A204.1 (cell line): ENCODE measurements at regions not wholly inside any gene's neighbourhood (a gene's known extent, or its start where the extent isn't known, plus 50 kb on each side); places are given as distances from the start of the nearest gene placed in this dataset.
"Not testable (repeated sequence)": the region's sequence is repeated elsewhere in the genome, so short reads cannot be mapped to it uniquely, and the experiment has no call there.

ENCODE experiments used
- FAIRE-seq: peaks from 2 replicates; lab custom pipeline; 2012; peaks lifted over from hg19 to GRCh38; lab: Jason Lieb, UNC

DNA sequence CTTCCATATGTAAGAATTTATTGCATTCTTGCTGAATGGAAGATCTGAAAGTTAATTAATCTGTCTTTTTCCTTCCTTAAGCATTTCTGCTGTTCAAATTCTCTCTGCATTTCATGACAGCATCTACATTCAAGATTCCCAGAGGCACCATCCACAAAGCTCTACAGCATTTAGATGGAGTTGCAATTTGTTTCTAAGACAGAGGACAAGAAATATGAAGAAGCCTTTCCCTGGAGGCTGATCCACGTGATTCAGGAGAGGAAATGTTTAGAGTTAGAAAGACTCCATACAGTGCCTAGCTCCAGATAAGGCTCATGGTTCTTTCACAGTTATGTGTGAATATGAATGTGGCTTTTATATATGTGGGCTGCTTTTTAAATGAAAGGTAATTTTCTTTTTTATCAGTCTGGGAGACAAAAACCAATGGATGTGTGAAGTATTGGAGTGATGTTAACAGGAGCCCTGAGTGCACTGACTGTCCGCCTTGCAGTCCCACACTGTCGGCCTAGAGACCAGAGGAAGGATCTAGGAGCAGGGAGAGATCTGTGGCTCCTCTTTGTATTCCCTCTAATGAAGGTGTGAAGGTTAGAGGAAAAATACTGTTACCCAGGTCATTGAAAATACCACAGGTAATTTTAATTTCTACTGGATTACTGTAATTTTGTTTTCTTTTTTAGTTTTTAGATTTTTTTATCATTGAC, 686.6 kb upstream of the GJE1 start:
- no peak for FAIRE-seq

DNA sequence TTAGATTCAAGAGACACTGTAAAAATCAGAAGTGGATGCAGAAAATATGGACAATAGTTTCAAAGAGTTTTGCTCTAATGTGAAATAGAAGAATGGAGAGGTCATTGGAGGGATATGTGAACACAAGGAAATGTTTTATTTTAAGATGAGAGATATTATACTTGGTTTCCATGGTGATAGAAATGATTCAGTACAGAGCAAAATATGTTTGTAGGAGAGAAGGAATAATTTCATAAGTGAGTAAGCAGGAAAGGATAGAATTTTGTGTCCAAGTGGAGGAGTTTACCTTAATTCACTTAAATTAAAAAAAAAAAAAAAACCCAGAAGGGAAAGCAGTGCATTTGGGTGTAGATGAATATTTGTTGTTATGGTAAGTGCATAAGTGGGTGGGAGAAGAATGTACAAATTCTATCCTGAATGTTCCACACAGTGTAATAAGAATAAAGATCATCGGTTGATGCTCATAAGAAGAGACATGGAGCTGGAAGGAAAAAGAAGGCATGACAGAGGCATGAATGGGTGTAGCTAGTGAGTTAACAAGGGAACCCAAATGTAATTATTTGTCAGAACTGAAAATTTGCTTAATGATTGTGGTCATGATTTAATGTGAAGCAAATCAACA, 688.9 kb upstream of the GJE1 start:
- FAIRE-seq = no peak

DNA sequence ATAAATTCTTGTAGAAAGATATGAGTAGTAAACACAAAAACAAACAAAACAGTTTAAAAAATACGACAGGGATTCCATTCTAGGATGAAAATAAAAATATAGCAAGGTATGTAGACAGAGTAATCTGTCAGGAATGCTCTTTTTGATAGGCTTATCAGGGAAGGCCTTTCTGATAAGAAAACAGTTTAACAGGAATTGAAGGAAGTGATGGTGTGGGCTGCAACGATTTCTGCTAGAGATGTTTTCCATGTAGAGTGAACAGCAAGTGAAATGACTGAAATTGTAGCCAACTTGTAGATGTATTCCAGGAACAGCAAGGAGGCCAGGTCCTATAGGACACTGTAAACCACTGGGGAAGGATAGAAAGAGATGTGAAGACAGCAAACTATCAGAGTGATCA, 689.7 kb upstream of the GJE1 start:
- FAIRE-seq = no peak

DNA sequence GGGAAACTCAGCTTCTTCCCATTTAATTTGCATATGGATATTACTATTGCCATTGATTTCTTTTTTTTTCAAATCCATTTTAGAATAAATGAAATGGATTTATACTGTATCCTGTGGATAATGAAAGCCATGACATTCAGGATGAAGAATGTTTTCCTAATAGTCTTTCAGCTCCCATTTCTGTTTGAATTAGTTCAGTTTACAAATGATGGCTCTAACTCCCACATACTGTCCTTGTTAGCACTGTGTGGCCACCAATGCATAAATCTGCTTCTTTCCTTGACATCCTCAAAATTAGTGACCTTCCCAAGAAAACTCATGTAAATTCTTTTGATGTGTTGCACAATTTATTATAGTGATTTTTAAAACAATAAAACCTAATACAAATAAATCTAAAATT, 693.2 kb upstream of the GJE1 start:
- no peak for FAIRE-seq

DNA sequence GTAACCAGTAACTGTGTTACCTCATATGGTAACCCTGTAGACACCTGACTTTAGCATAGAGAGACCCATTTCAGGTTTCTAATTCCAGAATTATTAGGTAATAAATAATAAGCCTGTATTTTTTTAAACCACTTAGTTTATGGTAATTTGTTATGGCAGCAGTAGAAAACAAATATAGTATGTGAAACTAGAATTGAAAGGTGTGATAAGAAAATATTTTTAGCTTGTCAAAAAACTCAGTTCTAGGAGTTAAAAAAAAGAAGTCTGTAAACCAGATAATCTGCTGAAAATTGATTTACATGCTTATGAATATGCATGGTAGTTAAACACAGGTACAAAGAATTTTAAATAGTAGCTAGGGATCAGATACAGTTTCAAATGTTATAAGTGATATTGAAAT, 695.0 kb upstream of the GJE1 start:
- no peak for FAIRE-seq

DNA sequence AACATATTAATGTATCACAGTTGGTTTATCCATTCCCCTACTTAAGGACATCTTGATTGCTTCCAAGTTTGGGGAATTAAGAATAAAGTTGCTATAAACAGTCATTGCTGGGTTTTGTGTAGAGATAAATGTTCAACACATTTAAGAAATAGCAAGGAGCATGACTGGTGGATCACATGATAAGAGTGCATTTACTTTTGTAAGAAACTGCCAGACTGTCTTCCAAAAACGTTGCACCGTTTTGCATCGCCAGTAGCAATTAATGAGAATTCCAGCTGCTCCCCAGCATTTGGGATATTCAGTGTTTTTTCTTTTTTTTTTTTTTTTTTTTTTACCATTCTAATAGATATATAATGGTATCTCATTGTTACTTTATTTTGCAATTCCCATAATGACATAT, 695.7 kb upstream of the GJE1 start:
- FAIRE-seq = no peak

DNA sequence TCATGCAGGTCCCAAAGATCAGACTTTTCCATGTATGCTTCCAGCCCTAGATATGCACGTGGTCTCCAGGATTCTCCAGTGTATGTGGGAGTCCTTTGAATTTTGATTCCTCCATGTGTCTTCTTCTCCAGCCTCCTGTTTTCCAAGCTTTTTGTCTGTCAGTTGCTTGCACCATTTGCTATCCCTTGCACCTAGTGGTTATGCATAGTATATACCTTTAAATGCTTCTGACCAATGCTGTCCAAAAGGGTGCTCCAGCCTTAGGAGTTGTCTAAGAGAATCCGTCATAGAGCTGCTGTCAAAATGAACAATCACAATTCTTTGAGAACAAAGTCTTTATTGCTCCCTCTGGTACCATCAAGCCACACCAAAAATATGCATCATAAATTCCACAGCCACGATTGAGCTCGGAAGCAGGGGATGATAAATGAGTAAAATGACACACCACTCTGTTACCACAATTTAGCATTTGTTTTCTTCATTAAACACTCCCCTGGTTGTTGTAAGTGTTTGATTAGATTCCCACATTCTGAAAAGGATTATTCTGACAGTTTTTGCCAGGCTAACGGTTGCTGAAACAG, 706.2 kb upstream of the GJE1 start:
- FAIRE-seq = no peak

DNA sequence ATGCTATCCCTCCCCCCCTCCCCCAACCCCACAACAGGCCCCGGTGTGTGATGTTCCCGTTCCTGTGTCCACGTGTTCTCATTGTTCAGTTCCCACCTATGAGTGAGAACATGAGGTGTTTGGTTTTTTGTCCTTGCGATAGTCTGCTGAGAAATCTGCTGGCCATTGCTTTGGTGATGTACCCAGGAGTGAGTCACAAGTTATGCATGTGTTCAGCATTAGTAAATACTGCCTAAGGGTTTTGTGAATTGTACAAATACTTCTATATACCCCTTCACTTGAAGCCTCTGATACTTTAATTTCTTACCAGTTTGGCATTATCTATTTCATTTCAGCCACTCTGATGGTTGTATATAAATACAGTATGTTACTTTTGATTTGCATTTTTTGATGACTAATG, 711.3 kb upstream of the GJE1 start:
- FAIRE-seq = no peak

DNA sequence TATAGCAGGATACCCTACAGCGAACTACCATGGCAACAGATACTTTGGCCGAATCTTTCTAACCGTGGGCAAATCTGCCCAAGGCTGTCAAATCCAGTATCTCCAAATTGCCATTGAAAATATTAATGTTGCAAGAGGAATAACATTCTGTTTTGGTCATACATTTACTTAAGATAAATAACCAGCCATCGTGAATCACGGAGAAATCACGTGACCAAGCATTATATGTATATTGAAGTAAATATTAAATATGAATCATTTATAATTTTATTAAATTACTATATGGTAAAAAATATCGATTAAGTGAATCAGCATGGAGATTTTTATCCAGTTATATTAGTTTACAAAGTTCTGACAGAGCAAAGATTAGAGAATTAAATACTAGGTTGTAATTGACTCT, 714.6 kb upstream of the GJE1 start:
- no peak for FAIRE-seq

DNA sequence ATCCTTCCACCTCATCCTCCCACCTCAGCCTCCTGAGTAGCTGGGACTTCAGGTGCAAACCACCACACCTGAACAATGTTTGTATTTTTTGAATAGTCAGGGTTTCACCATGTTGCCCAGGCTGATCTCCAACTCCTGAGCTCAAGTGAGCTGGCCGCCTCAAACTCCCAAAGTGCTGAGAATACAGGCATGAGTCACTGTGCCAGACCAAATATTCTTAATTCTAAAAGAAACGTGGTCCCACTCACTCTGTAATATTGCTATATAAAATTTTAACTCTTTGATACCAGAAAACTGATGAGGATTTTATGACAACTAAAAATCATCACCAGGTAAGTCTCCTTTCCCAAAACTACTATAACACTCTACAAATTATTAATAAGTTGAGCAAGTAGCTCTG, 716.8 kb upstream of the GJE1 start:
- FAIRE-seq = no peak

DNA sequence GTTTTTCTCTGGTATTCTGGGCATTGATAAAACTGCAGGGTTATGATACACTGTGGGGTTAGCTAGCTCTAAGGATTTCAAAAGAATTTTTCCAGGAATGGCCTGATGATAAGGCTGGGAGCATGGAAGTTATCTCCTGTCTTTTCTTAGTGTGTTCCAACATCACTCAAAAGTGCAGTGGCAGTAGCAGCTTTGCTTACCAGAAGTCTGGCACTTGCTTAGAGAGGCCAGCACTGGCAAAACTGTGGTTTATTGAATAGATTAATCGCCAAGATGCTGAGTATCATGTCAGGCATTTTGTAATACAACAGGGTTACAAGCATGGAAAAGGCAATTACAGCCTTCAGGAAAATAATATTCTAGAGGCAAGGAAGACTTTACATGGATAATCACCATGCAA, 719.5 kb upstream of the GJE1 start:
- no peak for FAIRE-seq

DNA sequence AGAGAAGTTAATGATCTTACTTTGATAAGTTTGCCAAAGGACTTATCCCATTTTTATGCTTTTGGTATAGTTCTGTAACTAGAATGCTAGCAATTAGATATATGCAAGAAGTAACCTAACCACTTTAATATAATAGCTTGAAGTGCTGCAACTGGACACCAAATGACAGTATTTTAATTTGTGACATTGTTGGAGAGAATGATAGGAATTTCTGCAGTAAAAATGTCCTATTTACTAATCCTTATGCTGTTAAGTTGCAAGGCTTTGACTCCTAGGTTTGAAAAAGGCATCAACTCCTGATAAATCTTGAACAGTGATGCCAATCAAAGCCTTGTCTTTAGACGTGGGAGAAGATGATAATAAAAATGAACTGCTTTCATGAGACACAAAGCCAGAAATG, 726.0 kb upstream of the GJE1 start:
- no peak for FAIRE-seq

DNA sequence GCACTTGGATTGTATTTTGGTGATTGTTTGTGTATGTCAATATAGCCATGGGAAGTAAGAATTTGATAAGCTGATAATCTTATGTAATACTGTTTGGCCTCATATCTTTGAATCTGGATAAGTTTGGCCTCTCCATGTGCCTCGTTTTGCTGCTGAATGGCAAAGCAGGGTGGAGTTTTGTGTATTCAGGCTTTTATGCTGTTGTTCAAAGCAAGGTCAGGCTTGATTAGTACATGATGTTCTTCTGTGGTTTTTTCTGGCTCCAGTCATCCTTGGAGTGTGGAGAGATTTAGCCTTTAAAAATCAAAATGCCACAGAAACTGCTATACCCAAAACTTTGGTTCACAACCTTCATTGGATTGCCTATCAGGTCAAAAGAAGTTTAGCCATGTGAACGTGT, 728.9 kb upstream of the GJE1 start:
- FAIRE-seq = no peak

DNA sequence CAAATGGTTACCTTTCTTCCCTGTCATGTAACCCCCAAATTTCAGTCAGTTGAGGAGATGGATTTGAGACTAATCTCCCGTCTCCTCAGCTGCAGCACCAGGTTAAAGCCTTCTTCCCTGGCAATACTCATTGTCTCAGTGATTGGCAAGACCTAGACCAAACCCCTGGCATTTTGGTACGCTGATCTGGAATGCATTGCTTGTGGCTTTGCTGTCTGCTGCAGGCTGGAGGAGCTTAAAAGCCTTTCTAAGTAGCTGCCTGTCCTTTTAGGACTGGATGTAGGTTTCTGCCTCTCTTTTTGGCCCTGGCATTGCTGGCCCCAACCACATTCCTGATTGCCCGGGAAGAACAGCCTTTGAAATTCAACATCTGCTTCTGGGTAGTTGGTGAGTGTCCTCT, 729.6 kb upstream of the GJE1 start:
- no peak for FAIRE-seq

DNA sequence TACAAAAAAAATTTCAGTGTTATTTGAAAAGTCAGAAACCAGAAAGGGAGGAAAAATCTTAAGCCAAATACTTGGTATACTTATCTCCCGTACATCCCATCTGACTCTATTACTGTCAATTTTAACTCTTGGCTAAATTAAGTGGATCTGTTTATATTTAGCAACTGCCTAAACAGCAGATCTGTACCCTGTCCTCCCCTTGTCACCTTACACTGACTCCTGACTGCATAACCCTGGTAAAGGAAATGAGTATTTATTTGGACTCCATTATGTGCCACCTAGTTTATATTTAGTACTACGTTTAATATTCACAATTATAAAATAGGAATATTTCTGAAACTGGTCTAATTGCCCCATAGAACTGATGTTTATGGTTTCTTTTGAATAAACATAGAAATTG, 730.2 kb upstream of the GJE1 start:
- FAIRE-seq = no peak

DNA sequence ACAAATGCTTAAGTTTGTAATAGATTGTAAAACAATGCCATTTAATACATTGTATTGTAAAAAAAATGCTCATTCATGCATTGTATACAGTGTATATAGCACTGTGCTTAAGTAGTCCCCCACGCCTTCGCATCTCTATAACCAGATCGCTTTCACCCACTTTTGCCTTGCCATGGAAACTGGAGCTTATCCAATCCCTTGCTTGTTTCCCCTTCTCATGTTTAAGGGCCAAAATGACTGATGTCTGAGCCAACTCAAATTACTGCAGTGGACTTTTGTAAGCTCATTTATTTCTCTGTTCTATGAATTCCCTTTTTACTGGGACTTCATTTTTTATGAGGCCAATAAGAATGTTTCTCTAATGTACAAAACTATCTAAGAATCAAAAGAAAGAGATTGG, 730.9 kb upstream of the GJE1 start:
- no peak for FAIRE-seq

DNA sequence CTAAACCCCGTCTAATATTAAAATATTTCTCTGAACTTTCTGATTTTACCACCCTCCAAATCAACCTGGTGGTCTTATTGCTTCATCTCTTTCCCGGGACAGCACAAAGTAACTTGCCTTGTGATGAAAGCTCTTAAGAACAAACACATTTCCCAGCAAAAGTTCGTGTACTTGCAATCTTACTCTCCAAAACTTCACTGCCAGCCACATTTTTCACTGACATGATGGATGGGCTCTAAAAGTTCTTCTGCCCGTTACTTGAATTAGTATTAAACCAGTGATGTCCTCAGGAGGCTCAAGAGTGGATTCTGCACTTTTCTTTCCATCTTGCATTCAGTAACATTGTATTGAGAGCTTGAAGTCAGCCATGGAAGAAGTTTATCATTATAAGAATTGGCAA, 731.6 kb upstream of the GJE1 start:
- no peak for FAIRE-seq

DNA sequence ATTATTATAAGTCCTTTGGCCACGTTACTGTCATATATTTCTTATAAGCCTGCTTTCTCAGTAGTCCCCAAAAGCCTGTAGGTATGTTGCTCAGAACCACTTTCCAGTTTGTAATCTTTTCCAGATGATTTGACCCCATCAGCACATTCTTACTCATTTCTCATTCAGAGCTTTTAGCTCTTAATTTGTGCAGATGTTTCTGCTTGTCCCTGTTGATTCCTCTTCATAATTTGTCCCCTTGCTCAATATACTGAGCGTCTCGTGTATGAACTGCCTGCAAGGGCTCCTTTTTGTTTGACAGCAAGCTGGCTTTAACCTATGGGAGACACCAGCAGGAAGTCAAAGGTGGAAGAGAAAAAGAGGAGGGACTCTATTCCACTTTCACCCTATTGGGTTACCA, 733.8 kb upstream of the GJE1 start:
- FAIRE-seq = no peak

DNA sequence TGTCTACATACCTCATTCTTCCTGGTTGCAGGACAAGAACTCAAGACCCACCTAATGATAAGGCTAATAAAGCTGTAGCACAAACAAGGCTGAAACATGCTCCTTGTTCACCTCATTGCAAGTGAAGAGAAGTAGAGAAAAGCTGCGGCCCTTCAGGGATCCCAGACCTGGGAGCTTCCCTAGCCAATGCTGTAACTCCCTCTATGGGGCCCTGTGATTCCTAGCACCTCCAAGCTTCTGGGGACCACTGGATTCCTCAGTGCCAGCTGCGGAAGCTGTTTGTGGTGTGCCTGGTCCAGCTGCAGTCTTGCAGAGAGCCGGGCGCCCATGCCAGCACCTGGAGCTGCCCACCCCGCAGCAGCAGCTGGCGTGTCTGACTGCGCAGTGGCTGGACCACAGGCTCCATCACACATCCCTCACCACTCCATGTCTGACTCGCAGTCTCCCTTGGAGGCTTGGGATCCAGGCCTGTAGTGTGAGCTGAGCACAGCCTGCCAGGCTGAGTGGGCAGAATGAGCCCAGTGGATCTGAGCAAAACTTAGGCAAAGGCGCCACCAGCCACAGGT, 737.2 kb upstream of the GJE1 start:
- no peak for FAIRE-seq

DNA sequence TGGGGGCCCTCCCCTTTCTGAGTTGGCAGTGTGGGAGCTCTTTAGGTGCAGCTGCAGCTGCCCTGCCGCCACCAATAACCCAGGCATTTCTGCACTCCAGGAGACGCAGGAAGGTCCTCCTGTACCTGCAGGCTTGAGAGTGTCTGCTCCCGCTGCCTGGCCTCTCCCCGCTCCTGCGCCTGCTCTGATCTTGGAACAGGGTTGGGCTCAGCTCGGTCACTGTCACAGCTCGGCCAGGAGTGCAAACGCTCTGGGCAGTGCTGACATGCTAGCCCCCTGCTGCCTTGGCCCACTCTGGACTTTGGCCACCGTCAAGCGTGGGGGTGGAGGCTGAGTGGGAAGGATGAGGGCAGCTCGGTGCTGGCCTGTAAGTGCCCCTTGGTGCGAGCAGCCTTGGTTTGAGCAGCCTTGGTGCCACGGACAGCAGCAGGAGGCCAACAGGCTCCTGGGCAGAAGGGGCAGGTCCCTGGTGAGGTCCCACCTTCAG, 738.1 kb upstream of the GJE1 start:
- FAIRE-seq = no peak

DNA sequence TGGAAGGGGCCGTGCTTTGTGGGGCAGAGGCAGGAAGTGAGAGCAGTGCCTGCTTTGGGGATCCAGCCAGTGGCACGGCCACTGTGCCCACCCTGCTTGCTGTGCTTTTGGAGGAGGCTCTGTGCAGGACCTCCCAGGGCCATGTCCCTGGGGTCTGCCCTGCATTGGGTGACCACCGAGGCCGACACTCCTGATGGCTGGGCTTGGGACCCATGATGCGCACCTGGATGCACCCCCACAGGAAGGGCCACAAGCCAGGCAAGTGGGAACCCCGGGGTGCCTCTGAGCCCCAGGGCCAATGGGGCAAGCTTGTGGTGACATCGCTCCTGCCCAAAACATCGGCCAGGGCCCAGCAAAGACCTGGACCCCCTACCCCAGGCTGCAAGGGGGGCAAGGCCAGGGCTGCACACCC, 738.6 kb upstream of the GJE1 start:
- FAIRE-seq = no peak

DNA sequence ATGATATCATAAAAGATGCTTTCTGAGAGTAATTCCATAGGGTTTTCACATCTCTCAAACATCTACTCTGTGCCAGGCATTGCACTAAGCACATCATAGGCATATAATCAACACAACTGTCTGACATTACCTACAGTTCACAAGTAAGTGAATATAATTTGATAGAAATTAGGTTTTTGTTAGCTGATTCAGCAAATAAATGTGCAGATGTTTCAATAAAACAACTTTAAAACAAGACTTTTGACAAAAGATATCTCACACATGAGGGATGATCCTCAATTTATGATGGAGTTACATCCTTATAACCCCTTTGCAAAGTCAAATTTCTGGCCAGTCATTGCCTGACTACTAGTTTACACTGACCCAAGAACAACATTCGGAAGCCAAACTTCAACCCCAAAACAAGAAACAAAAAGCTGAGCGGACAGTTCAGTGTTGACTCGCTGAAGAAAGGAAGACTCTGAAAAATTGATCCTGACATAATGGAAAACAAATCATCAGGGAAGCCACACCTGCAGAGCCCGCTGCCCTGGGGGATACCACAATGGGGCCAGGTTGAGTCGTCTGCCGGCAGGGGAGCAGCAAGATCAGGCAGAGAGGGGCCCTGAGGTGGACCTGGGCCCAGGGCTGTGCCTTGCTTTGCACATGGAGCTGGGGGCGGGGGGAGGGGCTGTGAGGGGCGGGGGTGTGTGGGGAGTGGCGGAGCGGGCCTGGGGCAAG, 739.2 kb upstream of the GJE1 start:
- no peak for FAIRE-seq

DNA sequence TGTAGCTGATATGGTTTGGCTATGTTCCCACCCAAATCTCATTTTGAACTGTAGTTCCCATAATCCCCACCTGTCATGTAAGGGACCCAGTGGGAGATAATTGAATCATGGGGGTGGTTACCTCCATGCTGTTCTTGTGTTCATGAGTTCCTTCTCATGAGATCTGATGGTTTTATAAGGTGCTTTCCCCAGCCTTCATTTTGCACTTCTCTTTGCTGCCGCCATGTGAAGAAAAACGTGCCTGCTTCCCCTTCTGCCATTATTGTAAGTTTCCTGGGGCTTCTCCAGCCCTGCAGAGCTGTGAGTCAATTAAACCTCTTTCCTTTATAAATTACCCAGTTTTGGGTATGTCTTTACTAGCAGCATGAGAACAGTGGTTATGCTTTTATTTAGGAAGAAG, 741.6 kb upstream of the GJE1 start:
- not testable (repeated sequence) for FAIRE-seq
